HG03095 (cell line): ENCODE measurements at regions not wholly inside any gene's neighbourhood (a gene's known extent, or its start where the extent isn't known, plus 50 kb on each side); places are given as distances from the start of the nearest gene placed in this dataset.

ENCODE experiments used
- ATAC-seq: cut with Tn5 transposase; IDR thresholded peaks from one replicate; pipeline ENCODE4 v1.9.1; 2021; ENCODE audit warnings: moderate library complexity; ENCODE audit not compliant: unreplicated experiment

DNA sequence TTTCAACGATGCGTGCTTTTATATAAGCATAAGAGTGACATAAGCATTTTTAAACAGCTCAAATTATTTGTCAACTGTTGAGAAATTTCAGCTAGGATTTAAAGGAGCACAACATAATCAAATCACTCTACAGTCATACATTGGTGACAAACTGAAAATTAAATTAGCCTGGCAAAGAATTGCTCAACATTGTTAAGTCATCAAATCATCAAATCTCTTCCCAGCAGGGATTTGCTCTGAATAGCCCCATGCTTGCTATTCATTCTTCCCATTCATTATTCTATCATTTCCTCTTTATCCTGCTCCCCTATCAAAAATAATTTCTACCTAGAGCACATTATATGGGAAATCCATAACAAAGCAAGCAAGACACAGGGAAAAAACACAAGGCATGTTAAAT, 198.7 kb upstream of the LUZP2 start:
- ATAC-seq: no peak

DNA sequence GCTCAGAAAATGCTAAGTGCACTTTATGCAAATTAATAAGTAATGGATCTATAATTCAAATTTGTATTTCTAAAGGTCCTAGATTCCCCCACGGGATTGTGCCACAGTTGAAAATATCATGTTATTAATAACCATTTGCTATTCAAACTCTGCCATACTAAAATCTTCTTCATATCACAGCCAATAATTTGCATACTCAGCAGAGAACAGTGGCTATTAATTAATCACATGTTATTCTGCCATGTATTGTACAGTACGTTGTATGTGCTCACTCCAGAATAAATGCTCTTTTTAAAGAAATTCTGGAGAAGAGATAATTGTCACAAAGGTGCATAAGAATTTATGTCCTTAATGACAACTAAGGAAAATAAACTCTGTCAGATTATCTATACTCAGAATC, 184.9 kb upstream of the LUZP2 start:
- ATAC-seq: no peak

DNA sequence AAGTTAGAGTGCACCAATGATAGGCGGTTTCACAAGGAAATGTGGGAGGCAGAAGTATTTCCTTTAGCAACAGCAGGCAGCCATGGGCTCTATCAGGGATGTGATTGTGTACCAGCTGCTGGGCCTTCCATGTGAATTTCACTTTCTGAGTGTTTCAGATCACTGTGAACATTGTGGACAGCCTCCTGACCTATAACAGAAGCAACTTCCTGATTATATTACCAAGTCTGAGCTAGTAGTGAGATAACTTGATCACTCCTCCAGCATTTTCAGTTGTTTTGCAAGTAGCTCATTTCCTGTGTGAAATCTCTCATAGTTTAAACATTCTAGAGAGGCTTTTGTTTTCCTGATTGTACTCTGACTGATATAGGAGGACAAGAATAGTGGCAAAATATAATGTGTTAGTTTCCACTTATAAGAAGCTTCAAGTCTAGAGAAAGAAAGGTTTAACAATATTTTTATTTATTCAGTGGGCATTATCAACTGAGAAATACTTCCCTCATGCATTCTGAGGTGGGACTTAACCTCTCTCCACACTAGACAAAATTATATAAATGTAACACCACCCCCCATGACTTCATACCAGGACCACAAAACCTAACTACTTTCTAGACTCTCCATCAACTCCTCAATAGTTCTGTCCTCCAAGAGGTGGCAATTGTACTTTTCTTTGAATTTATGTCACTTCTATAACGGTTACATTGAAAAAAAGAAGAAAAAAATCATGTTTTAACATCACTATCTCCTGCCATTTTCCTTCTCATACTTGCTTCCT, 184.2 kb upstream of the LUZP2 start:
- ATAC-seq: no peak

DNA sequence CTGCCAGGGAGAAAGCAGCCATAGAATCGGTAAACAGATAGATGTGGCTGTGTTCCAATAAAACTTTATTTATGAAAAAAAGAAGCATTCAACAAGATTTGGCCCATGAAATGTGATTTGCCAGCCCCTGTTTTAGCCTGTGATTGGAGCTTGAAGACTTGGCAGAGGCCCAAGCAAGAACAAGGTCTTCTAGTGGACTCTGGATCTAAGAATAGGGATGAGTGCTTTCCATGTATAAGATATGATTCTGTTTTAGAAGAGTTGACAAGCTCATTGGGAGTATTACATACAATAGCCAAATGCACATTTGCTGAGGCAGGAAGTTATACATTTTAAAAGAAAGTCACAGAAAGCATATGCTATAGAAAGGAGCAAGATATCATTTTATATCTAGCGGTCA, 175.6 kb upstream of the LUZP2 start:
- no peak for ATAC-seq

DNA sequence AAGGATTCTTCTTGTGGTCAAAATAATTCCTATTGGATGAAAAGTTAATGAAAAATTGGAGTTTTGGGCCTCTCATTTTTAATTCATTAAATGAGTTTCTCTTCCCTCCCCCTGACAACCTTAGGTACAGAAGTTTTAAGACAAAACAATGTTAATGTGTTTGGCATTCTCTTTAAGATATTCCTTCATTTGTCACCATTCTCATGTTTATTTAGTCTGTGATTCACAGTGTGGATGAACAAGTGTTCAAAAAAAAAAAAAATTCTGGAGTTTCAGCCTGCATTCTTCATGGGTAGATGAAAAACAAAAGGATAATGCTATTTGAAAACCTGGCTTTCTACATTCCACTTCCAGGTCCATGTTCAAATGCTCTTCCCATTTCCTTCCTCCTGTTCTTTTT, 172.6 kb upstream of the LUZP2 start:
- ATAC-seq: no peak

DNA sequence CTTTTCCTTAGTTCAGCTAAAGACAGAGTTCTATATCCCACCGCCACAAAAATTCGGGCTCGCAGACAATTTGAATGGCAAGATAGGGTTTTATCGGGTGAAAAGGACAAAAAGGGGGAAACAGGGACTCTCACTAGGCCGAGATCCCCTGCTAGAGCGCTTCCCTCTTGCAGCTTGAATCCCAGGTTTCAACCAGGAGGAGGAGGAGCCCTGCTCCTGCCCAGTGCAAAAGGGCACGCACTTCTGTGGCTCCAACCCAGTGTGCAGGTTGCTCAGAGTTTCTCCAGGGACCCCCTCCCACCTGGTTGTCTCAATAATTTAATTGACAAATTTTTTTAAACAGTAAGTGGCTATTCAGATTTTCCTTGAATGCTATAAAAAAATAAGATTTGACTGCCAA, 152.6 kb upstream of the LUZP2 start:
- ATAC-seq: no peak

DNA sequence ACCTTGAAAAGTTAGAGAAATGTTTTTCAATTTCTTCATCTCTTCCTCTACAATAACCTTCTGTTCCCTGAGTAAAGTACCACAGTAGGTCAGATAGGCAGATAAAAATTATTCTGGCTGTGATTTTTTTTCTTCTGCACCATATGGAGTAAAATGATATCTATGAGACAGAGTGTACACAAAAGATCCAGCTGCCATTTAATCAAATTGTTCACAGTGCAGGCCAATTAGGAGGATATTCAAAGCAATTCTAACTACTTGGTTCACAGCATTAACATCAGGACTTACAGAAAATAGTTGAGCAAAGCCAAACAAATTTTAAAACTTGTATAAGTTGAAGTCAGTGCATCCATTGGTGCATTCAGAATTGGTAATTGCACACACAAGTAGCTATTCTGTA, 147.9 kb upstream of the LUZP2 start:
- ATAC-seq: no peak

DNA sequence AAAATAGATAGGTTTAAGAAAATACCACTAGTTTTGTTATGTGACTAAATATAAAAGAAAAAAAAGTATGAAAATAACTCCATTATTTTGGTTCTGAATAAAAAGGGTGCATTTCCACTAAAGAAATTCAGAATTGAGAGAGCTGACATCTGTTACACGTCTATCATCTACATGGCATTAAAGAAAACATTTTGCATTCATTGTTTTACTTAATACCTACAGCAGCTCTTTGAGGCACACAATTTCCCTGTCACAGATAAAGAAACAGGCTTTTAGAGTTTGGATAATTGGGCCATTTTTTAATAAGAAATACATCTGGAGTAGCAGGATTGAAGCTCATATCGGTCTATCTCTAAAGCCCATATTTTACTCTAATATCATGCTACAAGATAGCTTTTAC, 145.7 kb upstream of the LUZP2 start:
- ATAC-seq: no peak

DNA sequence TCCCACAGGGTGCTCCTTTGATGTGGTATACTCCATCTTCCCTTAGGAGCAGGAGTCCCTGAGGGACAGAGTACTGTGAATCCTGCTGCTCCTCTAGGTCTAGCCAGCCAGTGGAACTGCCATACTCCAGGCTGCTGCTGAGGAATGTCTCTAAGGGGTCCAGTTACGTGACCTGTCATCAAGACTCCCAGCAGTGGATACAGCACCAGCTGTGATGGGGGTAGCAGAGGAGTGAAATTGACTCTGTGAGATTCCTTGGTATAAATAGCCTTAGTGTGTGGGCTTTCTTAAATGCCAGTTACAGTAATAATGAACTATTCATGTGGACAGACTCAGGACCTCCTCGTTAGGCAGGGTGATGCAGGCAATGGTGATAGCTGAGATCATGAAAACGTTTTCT, 140.4 kb upstream of the LUZP2 start:
- no peak for ATAC-seq

DNA sequence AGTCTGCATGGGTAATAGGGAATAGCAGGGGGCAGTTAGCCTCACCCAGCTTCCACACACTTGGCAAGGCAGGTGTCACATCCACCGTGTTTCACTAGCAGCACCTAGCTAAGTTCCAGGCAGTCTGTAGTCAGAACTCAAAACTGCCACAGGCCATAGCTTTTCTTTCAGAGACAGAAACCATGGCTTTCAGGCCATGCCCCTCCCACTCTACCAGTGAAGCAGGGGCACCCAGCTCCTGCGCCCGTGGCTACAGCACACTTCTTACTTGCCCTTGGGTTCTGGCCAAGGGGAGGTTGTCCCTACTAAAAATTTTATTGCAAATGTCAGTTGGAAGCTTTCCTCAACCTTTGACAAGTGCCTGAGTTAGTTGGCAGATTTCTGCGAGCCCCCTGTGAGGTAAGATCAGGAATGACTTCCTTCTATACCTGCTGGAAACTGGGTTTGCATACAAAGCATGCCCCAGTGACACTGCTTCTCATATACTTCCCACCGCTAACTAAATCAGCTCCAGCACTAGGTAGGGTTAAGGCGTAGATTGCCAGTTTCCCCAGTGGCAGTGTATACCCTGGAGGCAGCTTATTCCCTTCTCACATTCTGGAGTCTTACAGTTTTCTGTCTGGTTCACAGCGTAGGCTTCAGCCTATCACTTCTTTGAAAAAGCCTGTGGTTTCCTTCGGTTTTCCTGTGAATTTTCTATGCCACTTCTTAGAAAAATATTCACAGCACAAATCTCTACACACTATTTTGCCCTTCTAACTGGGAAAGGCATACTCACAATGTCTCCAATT, 139.0 kb upstream of the LUZP2 start:
- no peak for ATAC-seq

DNA sequence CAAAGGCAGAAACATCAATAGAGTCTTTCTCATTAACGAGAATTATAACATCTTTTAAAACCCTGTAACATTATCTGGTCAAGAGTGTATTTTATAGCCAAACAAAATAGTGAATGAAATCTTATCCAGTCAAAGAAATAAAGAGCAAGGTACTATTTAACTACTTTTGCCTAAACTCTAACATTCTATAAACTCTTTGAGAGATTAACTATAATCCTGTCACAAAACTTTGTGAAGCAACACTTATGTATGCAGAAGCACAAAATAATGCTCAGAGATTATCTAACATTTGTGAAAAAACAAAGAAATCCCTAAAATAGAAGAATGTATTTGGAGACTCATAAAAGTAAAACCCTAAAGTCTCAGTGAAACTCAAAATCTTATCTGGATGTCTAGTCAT, 124.4 kb upstream of the LUZP2 start:
- ATAC-seq: no peak

DNA sequence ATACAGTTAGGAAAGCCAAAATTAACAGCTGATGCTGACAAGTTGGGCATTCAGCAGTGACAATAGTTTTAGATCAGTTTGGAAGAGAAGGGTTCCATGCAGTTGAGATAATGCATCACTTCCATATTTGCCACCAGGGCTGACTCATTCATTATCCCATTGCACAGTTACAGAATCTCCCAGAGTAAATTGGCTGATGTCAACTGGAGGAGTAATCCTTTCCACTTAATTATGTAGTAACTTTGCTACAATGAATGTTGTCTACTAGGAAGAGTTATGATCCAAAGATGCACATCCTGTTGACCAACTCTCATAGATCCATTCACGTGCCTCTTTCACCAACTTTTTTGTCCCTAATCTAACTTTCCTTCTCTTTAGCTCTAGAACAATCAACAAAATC, 123.3 kb upstream of the LUZP2 start:
- ATAC-seq: no peak

DNA sequence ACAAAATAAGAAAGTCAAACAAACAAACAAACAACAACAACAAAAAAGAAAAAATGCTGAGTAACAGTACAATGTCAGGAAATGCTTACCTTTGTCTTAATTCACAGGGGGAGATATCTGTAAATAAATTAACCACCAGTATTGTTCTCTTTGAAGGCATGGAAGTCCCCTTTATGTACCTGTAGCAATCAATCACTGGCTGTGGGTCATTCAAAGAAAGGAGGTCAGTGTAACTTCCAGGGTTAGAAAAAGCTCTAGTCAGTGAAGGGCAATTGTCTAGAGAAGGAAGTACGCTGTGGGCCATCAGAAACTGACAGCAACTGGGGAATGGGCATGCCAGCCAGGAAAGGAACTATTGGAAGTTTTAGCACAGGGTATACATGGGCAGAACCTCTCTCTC, 121.5 kb upstream of the LUZP2 start:
- ATAC-seq: no peak

DNA sequence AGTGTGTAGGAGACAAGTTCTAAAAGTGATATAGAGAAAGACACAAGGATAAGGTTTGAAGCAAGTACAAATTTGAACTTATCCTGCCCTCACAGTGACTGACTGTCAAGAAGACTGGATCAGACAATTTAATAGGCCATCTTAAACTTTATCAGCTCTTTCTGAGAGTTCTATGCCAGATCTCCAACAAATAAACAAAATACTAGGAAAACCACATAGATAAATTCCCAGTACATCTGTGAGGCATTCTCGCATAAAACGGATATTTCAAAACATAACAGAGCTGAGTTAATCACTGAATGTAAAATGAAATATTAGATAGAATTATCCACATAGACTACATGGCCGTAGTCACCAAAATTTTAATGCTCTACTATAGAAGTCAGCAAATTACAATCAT, 120.9 kb upstream of the LUZP2 start:
- ATAC-seq: no peak

DNA sequence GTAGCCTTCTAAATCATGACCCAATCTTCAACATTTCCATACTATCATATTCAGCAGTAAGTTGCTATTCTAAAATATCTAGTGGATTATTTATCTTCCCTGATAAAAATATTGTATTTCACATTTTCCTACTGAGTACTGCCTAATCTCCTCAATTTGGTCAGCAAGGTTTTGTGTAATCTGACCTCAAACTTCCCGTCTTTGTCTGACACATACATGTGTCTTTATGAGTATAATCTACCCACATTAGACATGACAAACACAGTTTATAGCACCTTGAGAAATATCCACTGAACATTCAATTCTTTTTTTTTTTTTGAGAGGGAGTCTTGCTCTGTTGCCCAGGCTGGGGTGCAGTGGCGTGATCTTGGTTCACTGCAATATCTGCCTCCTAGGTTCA, 113.7 kb upstream of the LUZP2 start:
- no peak for ATAC-seq

DNA sequence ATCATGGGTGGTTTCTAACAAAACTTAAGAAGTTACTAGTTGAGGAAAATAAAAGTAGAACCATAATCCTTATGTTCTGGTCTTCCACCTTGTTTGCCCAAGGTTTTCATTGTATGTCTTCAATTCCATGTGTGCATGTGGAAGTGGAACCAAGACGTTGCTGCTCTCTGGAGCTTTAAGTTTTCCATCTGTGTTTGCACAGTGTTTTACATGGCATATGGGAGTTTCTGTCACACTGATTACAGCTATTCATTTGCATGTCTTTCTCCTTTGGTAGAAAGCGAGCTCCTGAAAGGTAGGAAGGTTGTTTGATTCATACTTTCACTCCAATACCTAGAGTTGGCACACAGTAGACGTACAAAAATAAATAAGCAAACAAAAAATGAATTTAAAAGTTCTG, 112.6 kb upstream of the LUZP2 start:
- no peak for ATAC-seq

DNA sequence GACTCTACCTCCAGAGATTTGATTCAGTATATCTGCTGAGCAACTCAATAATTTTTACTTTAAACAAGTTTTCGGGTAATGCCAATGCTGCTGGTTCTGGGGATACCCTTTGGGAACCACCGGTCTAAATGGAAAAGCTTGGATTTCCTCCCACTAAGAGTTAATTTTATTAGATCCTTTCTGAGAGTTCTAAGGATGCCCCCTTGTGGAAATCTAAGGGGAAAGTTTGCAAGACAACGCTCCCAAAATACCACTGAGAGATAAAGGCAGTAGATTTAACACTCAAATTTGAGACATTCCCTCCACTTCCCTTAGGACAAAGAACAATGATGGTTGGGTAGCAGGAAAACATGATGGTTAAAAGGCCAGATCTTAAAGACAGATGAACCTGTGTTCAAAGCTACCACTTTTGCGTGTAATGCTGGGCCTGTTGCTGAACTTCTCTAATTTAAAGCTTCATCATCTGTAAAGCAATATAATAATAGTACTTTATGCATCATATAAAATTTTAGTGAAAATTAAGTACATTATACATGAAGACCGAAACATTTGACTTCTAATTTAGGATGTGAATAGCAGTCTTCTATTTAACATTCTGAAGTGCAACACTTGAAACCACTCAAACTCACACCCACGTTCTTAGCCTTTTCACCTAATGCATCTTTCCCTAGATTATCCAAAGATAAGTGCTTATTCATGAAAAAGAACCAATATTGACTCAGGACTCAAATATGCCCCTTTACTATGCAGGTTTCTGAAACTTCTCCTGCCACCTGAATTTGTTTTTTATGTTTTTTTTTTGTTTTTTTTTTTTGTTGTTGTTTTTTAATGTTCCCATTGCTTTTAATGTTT, 110.1 kb upstream of the LUZP2 start:
- ATAC-seq: no peak

DNA sequence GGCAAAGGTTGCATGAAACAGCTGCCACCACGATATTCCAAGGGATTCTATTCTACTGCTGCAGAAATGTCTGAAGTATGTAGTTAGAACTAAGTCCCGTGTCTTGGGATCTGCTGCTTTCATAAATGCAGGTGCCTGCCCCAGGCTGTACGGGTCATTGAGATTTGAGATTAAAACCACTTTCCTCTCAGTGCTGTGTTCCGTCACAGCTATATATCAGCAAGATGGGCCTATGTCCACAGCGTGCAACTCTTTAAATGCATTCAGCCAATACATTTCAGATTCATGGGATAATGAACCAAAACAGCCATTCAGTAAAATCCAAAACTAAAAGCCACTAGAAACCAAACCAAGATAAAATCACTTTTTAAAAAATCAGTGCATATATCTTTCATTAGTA, 107.3 kb upstream of the LUZP2 start:
- ATAC-seq: no peak

DNA sequence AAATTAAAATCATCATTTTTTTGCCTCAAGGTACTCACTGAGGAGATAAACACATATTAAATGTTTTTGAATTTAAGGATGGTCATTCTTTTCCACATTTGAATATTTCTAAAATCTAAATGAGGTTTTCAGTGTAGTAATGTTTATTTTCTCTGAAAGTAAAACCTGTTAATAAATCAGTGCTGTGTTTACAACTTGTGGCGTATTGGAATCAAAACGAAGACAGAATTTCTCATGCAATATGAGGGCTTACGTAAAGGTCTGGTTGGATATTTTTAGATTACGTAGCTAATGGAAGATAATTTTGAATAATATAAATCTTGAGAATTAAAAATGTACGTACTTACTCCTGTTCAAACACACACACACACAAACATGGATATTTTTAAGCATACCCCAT, 106.8 kb upstream of the LUZP2 start:
- ATAC-seq: no peak

DNA sequence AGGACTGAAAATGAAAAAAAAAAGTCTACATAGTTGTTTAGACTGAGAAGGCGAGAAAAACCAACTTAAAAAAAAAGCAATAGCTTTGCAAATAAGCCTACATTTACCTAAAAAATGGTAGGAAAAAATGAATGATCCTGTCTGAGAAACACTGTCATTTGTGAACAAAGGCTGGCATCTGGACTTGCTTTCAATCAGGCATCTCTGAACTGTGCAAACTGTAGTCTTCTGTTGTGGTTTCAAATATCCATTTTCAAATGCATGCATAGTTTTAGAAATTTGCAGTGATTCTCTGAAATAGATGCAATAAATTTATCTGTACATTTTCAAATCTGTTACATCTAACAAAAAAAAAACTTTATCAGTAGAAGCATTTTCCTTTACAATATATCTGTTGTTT, 106.1 kb upstream of the LUZP2 start:
- no peak for ATAC-seq

DNA sequence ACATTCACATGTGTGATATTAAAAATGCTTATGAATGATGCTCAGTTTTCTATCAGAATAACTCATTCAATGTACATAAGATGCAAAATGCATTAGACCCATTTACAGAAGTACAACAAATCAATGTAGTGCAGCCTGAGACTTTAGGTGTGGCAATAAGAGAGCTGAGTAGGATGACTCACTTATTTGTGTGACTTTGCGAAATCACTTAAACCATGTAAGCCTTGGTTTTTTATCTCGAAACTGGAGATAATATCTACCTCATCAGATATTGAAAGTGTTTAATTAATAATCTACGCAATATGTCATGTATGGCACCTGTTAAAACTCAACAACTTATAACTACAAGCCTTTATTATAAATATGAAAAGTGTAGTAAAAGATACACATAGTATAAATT, 105.7 kb upstream of the LUZP2 start:
- no peak for ATAC-seq
